HuH-7 (cell line): ENCODE measurements at regions not wholly inside any gene's neighbourhood (a gene's known extent, or its start where the extent isn't known, plus 50 kb on each side); places are given as distances from the start of the nearest gene placed in this dataset.
A peak's percentile ranks its signal among the peaks of the same experiment; 100 is the strongest.
"Not testable (repeated sequence)": the region's sequence is repeated elsewhere in the genome, so short reads cannot be mapped to it uniquely, and the experiment has no call there.

Source experiments
- DNase-seq: peaks from one replicate; pipeline ENCODE4 v3.0.0; 2011; ENCODE audit warnings: low spot score

DNA sequence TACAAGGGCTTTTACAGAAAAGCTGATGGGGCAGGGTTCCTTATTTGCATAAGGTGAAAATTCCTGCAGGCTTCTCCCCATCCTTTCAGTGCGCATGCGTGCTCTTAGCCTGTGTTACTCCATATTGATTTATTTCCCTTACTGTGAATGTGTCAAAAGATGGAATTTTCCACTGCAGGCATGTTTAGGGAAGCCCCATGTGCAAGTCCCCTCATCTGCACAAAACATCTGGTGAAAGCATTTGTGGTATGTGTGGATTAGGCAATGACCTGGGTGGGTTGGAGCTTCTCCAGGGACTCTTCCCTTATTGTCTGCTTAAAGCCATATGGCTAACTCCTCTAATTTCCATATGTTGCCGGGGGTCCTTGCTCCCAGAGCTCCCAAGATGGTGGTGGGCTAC lies 912.7 kb upstream of the LRFN5 start:
- DNase-seq: no peak

- no peak for DNase-seq
Observed at GRCh38 chr14:40691066-40691465, 915.6 kb upstream of the LRFN5 start.

DNA sequence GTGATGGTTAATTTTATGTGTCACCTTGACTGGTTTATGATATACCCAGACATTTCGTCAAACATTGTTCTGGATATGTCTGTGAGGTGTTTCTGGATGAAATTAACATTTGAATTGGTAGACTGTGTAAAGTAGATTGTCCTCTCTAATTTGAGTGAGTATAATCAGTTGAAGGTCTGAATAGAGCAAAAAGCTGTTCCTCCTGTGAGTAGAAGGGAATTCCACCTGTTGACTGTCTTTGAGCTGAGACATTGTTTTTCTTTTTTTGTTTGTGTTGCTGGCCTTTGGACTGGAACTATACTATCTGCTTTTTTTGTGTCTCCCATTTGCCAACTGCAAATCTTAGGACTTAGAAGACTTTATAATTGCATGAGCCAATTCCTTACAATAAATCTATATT lies 920.9 kb upstream of the LRFN5 start:
- DNase-seq: no peak

GRCh38 chr14:40684328-40684727 lies 922.3 kb upstream of the LRFN5 start:
- DNase-seq: no peak

DNA sequence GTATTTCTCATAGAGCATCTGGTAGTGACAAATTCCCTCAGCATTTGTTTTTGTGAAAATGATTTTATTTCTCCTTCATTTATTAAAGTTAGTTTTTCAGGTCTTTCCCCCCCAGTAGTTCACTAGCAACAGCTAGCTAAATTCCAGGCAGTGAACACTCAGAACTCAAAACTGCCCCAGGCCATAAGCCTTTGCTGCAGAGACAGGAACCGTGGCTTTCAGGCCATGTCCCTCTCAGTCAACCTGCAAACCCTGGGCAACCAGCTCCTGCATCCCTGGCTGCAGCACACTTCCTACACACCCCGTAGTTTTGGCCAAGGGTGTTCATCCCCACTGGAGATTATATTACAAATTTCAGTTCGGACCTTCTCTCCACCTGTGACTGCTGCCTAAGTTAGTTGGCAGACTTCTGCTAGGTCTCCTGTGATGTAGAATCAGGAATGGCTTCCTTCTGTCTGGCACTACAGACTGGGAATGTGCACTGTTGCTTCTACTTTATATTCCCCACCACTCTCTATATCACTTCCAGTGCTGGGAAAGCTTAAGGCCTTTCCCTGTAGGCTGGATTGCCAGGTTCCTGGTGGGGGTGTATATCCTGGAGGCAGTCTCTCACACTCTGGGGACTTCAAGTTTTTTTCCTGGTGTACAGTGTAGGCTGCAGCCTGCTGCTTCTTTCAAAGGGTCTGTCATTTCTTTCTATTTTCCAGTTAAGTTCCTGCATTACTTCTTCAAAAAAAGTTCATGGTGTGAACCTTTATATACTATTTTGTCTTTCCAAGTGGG lies 924.4 kb upstream of the LRFN5 start:
- no peak for DNase-seq

- no peak for DNase-seq
Observed at GRCh38 chr14:40679256-40679655, 927.4 kb upstream of the LRFN5 start.

GRCh38 chr14:40677206-40677605 lies 929.5 kb upstream of the LRFN5 start:
- DNase-seq: not testable (repeated sequence)

DNA sequence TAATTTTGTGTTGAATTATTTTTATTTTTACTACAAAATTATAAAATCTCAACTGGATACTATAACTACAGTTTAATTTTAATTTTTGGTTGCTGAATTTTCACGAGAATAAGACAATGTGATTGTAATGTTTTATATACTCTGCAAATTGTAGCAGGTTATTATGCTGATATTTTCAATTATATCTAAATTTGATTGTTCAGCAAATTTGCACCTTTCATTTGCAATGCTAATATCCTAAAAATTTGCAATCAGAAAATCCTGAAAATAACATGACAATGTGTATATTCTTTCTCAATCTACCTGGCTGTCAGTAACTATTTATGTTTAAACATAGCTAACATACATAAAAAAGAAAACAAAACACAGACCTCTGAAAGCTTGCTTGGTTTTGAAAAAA lies 932.2 kb upstream of the LRFN5 start:
- DNase-seq: no peak

- no peak for DNase-seq
Observed at GRCh38 chr14:40656311-40656710, 950.4 kb upstream of the LRFN5 start.

GRCh38 chr14:40652089-40652691 lies 954.5 kb upstream of the LRFN5 start:
- DNase-seq: no peak

DNA sequence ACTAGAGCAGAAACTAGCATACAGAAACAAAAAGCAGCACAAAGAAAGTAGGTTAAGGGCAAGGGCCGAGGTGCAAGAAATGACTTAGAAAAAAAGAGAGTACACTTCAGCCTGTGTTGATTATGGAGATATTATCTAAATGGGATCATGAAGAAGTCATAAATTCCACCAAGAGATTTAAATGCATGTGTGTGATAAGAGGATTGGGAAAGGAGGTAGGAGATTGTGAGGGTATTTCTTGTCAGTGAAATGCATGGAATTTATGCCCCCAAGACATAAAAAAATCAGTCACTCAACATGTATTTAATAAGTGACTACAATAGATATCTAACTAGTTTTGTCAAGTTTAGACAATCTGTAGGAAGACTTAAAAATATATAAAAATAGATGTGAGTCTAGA lies 976.2 kb upstream of the LRFN5 start:
- no peak for DNase-seq

GRCh38 chr14:40629551-40630137 lies 977.0 kb upstream of the LRFN5 start:
- peak; percentile 20 for DNase-seq

- DNase-seq: peak; percentile 15
Observed at GRCh38 chr14:40629144-40629543, 977.5 kb upstream of the LRFN5 start.

- no peak for DNase-seq
Observed at GRCh38 chr14:40623643-40624042, 983.0 kb upstream of the LRFN5 start.

- no peak for DNase-seq
Observed at GRCh38 chr14:40618225-40618898, 988.3 kb upstream of the LRFN5 start.

GRCh38 chr14:40616579-40616978 lies 990.1 kb upstream of the LRFN5 start:
- DNase-seq: no peak

GRCh38 chr14:40601063-40601462 lies 1005.6 kb upstream of the LRFN5 start:
- DNase-seq: no peak

GRCh38 chr14:40599725-40600124 lies 1007.0 kb upstream of the LRFN5 start:
- no peak for DNase-seq

DNA sequence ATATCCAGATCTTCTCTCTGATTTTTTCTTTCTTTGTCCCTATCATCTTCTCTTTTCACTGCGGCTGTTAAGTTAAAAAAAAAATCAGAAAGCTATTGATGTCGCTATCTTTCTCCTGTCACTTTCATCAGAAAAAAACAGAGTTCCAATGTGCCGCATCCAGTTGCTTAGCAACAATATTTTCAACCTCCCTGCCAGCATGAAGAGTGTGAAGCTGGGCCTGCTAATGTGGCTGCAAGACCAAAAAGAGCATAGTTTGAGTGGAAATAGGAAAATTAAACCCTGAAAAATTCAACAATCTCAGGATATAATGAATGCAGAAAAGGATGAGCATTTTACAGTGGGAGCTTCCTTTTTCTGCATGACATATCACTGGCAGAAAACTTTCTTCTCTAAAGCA lies 1025.4 kb upstream of the LRFN5 start:
- no peak for DNase-seq

- DNase-seq: no peak
Observed at GRCh38 chr14:40576880-40577478, 1029.7 kb upstream of the LRFN5 start.

DNA sequence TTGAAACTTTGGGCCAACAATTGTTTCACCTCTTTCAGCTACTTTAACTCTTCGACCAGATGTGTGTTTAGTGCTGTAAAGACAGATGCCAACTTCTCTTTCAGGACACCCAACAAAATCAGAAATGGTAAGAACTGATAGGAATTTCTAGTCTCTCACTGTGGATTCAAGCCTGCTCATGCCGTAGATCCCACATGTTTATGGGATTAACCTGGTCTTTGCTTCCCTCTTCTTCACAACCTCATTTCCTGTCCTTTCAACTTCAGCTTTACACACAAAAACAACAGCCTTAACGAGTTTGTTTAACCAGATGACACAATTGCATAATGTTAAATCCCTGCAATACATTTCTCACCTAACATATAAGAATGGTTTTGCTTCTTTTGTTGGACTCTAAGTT lies 1031.9 kb upstream of the LRFN5 start:
- DNase-seq: no peak

- DNase-seq: peak; percentile 13
Observed at GRCh38 chr14:40525314-40525713, 1081.4 kb upstream of the LRFN5 start.

DNA sequence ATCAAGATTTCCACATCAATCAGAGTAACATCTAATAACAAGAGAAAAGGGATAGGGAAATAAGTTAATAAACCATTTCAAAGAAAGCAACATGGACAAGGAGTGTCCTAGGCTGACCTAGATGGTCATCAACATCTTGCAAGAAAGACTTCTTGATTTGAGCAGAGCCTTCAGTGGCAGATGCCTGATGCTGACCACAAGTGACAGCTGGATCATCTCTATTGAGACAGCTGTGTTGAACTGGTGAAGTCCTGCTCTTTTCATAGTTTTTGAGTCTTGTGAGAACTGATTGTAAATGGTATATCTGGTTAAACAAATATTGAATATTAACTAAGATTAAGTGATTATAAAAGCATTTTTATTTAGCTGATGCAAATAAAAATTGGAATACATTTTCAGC lies 1083.6 kb upstream of the LRFN5 start:
- DNase-seq: no peak
